ENCODE measurements at regions not wholly inside any gene's neighbourhood (a gene's known extent, or its start where the extent isn't known, plus 50 kb on each side); places are given as distances from the start of the nearest gene placed in this dataset.

DNA sequence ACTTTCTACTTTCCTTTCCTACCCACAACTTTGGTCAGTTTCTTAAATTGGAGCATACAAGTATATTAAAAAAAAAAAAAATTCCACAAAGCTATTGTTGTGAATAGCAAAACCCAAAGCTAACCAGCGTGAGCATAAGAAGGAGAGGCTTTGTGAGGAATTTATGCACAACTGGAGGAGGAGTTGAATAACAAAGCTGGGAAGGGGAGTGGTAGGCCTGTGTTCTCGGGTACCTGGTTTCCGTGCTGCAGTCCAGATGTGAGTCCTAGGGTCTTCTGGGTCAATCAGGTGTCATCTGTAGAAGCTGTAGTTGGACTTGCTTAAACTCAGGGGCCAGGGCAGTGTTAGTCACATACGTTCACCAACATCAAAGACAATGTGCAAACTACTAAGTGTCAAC is 422.5 kb upstream of the SGCG start:
- TF ChIP-seq POLR2A (IDR thresholded peaks at IDR 0.05; ENCODE audit: low read length) (no peak), GATA1 (IDR thresholded peaks at IDR 0.05; ENCODE audit: low read depth, low read length) (no peak)
